Activated CD8-positive, alpha-beta memory T cell treated with anti-CD3 and anti-CD28 coated beads, Interleukin-2, amount 50 U/mL, for 48 hours (primary cell): ENCODE measurements at regions not wholly inside any gene's neighbourhood (a gene's known extent, or its start where the extent isn't known, plus 50 kb on each side); places are given as distances from the start of the nearest gene placed in this dataset.

Experiments
- DNase-seq: peaks from one replicate; pipeline ENCODE4 v3.0.0-alpha.2; 2020

GRCh38 chr7:118028226-118028625, 155.0 kb upstream of the CTTNBP2 start:
- DNase-seq = no peak

- no peak for DNase-seq
Observed at GRCh38 chr7:118029826-118030422, 154.0 kb upstream of the LSM8 start.

GRCh38 chr7:118033273-118033672, 150.7 kb upstream of the LSM8 start:
- no peak for DNase-seq

- no peak for DNase-seq
Observed at GRCh38 chr7:118039963-118040489, 143.9 kb upstream of the LSM8 start.

DNA sequence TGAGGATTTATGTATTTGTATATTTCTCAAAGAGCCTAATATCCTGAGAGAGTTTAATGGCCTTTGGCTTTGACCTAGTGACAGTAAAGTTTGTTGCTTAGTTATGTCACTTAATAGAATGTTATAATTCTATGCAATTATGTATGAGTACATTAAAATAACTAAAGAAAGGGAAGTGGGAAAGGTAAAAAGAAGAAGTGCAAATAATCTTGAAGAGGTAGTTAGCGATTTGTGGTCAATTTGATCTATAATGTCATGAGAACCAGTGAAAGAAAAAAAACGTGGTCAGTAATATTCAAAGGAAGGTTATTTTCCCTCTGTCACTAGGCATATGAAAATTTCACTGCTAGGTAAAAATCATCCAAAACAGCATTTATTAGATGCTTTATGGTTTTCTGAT, 143.4 kb upstream of the LSM8 start:
- no peak for DNase-seq

DNA sequence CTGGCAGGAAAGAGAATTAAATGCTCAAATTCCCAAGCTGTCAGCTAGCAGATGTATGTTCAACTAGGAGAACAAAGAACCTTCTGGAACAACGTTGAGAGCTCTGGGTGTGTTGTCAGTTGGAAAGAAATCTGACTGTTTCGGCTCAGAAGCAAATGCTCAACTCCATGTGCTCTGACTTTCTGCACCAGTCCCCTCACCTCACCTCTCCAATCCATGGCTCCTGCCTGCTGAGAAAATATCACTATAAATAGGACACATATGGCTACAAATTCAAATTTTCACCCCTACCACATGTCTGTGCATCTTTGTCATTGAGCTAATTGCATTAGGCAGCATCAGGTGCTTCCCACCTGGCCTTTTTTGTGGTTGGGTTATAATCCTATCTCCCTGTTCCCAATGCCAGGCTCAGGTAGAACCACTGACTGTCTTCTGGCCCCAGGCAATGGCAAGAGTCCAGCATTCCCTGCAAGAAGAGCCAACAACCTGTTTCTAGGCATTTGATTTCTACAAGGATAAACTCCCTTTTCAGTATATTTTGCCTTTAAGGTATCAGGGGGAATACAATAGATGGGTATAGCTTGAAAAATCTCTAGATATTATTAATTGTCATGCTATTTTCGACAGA, 142.6 kb upstream of the LSM8 start:
- DNase-seq = no peak

GRCh38 chr7:118045629-118046028, 138.3 kb upstream of the LSM8 start:
- DNase-seq = no peak

DNA sequence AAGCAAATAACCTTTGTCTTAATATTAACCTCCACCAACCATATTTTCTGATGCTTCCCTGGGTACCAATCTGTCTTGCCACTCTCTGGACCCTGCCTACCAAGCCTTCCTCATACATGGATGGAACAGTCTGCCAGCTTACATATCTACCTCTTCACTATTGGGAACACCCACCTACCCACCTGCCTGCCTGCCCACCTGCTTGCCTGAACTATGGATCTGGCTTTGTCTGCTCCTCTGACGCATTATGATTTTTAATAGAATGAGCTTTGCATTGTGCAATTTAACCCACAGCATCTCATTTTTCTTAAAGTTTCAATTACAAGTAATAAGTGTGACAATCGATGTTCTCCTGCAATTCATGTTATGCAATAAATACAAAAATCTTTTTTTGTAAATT, 137.9 kb upstream of the LSM8 start:
- no peak for DNase-seq

GRCh38 chr7:118046801-118047200, 137.2 kb upstream of the LSM8 start:
- DNase-seq = no peak

GRCh38 chr7:118052336-118052735, 131.6 kb upstream of the LSM8 start:
- no peak for DNase-seq

DNA sequence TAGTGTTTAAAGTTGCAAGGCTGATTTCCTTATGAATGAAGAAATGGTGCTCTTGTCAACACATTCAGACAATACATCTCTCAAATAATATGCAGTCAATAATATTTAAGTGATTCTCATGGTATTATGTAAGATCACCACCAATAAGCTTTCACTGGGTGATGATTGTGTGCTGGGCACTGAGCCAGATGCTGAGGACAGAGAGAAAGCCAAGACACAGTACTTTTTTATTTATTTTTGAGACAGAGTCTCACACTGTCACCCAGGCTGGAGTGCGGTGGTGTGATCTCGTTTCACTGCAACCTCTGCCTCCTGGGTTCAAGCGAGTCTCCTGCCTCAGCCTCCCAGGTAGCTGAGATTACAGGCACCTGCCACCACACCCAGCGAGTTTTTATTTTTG, 130.6 kb upstream of the LSM8 start:
- no peak for DNase-seq

DNA sequence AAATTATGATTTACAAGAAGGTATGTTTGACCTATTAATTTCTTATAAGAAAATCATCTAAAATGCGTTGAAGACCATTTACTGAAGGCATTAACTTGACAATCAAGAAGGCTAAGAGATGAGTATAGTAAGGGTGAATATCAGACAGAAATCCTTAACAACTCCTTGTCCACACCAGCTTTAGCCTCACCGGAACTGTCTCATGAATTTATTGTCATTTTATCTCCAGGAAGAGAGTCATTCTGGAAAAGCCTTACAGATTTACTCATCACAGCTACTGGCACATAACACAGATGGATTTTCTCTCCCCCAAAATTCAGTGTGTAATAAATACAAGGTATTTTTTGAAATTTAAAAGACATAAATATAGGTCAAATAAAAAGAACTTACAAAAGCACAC, 129.4 kb upstream of the LSM8 start:
- DNase-seq = no peak

DNA sequence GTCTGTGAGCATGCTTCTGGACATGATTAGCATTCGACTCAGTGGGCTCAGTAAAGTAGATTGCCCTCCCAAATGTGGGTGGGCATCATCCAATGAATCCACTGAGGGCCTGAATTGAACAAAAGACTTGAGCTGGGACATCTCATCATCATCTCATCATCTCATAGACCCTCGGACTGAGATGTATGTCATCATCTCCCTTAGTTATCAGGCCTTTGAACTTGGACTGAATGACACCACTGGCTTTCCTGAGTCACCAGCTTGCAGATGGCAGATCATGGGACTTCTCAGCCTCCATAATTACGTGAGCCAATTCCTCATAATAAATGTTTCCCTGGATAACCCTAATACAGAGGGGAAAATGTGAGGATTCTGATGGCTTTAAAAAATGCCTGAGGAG, 128.3 kb upstream of the LSM8 start:
- no peak for DNase-seq

DNA sequence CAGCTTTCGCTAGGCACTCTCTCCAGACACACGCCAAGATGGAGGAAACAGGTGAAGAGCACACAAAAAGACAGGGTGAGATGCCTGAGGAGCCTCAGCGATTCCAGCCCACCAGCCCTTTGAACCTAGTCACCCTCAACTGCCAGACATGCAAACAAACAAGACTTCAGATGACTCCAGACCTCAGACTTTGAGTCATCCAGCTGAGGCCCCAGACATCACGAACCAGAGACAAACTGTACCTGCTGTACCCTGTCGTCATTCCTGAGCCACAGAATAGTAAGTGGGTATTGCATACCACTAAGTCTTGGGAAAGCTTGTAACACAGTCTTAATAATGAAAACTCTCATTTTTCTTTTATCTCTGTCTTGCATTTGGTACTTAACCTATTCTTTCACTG, 126.6 kb upstream of the LSM8 start:
- no peak for DNase-seq

GRCh38 chr7:118059209-118059608, 124.8 kb upstream of the LSM8 start:
- no peak for DNase-seq

DNA sequence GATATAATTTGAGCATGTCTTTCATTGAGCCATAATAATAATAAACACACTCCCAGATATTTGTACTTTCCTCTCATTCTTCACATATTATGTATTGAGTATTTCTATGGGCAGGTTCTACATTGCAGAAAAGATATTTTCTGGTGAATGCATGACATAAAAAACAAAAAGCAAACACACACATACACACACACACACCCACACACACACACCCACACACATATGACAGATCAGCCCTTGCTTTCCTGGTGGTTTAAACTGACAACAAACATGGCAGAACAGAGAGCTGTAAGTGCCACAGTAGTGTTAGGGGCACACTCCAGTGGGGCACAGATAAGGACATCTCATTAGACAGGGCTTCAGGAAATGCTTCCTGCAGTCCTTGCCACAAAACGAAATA, 123.3 kb upstream of the LSM8 start:
- no peak for DNase-seq

DNA sequence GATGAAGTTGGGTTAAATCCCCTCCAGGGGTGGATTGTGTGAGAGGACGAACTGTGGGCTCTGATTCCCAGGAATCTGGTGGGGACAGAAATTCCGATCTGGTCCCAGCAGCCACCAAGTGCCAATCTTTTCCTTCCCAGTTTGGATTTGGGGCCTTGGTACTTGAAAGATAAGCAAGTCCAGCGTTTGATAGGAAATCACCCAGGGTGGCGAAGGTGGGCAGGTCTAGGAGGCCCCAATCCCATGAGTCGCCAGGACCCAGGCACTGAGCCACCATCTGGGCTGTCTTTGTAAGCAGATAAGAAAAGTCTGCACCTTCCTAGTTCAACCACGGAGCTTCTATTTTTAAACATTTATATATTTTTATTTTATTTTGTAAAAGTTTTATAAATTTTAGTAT, 122.6 kb upstream of the LSM8 start:
- DNase-seq = no peak

DNA sequence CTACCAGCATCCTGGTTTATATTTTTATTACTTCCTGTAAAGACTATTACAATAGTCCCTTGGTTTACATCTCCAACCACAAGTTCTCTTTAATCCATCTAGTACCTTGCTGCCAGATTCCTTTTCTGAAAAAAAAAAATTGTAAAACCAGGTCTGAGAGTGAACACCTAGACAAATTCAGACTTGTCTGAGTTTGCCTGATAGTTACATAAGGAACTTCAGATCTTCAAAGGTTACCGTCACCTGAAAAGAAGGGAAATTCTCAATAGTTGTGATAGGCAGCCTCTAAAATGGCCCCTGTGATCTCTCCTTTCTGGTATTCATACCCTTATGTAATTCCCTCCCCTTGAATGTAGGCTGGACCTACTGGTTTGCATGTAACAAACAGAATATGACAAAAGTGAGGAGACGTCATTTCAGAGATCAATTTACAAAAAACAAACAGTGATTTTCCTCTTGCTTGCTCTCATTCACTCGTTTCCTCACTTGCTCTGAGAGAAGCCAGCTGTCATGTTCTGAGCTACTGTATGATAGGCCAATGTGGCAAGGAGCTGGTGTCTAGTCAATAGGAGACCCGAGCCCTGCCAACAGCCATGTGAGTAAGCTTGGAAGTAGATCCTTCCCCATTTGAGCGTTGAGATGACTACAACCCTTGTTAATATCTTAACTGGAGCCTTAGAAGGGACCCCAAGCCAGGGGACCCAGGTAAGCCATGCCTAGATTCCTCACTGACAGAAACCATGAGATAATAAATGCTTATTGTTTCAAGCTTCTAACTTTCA, 110.9 kb upstream of the LSM8 start:
- DNase-seq = no peak

DNA sequence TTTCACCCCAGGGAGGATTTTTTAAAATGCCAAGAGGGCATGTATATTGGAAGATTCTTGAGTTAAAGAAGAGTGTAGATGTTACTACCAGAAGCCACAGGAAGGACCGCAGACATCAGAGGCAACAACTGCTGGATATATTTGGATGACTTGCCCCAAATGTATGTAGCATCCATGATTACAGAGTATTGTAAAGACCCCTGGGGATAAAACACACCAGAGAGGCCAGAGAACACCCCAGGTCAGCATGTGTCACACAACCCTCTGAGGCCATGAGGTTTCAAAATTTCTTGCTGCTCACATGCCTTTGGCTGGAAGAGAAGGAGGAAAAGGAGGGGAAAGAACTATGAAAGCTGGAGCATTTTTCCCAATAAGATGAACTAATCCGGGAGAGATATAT, 108.0 kb upstream of the LSM8 start:
- DNase-seq = no peak

GRCh38 chr7:118076564-118076963, 107.4 kb upstream of the LSM8 start:
- no peak for DNase-seq

DNA sequence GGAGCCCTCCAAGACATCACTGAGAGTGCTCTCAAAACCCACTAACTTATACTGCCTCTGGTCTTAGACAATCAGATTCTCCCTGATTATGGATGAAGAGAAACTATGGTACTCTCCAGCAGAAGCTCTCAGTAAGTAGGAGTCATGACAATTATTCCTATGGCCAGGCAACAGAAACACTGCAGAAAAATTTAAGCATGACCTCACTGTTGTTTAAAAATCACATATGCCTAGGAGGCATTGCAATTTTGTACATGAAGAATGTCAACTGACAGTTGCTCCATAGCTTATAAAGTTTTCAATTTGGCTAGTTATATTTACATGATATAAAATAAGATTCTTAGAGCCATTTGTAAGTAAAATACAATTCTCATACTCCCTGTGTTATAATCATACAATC, 105.9 kb upstream of the LSM8 start:
- no peak for DNase-seq

- no peak for DNase-seq
Observed at GRCh38 chr7:118079369-118079768, 104.6 kb upstream of the LSM8 start.

- DNase-seq = peak; percentile 57
Observed at GRCh38 chr7:118080947-118081346, 103.0 kb upstream of the LSM8 start.

DNA sequence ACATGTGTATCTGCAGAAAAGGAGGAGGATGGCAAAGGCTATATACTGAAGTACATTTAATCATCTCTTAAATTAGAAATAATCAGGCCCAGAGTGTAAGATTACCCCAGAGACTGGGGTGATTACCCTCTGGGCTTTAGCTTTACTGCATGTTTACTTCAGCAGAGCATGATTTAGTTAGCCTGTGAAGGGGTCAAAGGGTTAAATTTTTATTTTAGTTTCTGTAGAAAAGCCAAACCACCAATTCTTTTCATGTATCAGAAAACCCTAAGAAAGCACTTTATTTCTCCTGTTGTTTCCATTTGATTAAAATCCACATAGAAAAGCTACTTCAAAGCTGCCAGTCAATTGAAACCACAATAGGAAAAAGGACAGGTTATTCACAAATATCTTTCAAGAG, 101.5 kb upstream of the LSM8 start:
- DNase-seq = no peak
